ENCODE measurements at regions not wholly inside any gene's neighbourhood (a gene's known extent, or its start where the extent isn't known, plus 50 kb on each side); places are given as distances from the start of the nearest gene placed in this dataset.
"Not testable (repeated sequence)": the region's sequence is repeated elsewhere in the genome, so short reads cannot be mapped to it uniquely, and the experiment has no call there.

DNA sequence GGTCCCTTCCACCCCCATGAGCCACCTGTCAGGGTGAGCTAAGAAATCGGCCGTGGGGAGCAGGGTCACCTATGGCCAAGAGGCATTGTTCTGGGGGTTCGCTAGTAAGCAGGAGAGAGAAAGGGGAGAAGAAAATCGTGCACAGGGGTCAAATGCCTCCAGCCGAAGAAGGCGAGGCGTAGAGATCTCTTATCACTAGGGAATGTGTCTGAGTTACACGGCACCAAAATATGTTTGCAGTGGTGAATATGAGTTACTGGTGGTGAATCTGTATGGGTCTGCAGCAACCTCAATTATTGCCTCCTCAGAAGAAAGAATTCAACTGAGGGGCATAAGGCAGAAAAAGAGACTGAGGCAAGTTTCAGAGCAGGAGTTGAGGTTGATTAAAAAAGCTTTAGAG, 54.2 kb upstream of the RABGAP1L start:
- TF ChIP-seq, protein P1, sequence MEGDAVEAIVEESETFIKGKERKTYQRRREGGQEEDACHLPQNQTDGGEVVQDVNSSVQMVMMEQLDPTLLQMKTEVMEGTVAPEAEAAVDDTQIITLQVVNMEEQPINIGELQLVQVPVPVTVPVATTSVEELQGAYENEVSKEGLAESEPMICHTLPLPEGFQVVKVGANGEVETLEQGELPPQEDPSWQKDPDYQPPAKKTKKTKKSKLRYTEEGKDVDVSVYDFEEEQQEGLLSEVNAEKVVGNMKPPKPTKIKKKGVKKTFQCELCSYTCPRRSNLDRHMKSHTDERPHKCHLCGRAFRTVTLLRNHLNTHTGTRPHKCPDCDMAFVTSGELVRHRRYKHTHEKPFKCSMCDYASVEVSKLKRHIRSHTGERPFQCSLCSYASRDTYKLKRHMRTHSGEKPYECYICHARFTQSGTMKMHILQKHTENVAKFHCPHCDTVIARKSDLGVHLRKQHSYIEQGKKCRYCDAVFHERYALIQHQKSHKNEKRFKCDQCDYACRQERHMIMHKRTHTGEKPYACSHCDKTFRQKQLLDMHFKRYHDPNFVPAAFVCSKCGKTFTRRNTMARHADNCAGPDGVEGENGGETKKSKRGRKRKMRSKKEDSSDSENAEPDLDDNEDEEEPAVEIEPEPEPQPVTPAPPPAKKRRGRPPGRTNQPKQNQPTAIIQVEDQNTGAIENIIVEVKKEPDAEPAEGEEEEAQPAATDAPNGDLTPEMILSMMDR (IDR thresholded peaks at IDR 0.05; ENCODE audit: insufficient read depth, low read length, severe bottlenecking) = no peak
- H3K4me3 ChIP-seq (ENCODE audit: low read depth, low read length) = no peak overlapping the region
- no peaks in the 10 kb centered on the region for H3K27me3 ChIP-seq (ENCODE audit: control insufficient read depth, insufficient read depth, low read length)
- no peaks in the 10 kb centered on the region for H3K36me3 ChIP-seq (ENCODE audit: control insufficient read depth, insufficient read depth, low read length)
- DNase-seq (ENCODE audit: low read depth) (no peak), FAIRE-seq (no peak)

DNA sequence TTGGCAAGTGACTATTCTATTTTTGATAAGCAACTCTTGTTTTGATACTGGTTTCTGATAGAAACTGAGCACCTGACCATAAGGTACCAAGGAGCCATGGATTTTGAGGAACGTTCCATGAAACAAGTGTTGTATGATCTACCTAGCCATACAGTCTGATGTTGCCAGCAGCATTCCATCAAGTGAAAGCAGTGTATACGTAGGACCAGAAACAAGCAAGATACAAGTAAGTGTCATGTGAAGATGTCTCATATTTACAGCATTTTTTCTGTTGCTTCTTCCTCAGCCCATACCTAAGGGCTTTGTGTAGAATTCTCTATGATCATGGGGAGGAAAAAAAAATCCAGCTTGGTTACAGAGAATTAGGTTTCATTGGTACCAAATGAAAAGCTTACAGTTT, 55.6 kb upstream of the RABGAP1L start:
- H3K36me3 ChIP-seq (ENCODE audit: control insufficient read depth, insufficient read depth, low read length) = no peaks in the 10 kb centered on the region
- no peak for DNase-seq (ENCODE audit: low read depth)
- FAIRE-seq = no peak
- no peak overlapping the region for H3K4me3 ChIP-seq (ENCODE audit: low read depth, low read length)
- H3K27me3 ChIP-seq (ENCODE audit: control insufficient read depth, insufficient read depth, low read length) = no peaks in the 10 kb centered on the region
- TF ChIP-seq, protein P1 (IDR thresholded peaks at IDR 0.05; ENCODE audit: insufficient read depth, low read length, severe bottlenecking) = no peak

DNA sequence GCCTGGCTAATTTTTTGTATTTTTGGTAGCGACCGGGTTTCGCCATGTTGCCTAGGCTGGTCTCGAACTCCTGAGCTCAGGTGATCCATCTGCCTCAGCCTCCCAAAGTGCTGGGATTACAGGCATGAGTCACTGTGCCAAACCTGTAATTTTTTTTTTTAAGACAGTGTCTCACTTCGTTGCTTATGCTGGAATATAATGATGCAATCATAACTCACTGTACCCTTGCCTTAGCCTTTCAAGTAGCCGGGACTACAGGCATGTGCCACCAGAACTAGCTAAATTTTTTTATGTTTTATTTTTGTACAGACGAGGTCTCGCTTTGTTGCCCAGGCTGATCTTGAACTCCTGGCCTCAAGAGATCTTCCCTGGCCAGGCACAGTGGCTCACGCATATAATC, 57.3 kb upstream of the RABGAP1L start:
- H3K36me3 ChIP-seq (ENCODE audit: control insufficient read depth, insufficient read depth, low read length); FAIRE-seq; H3K27me3 ChIP-seq (ENCODE audit: control insufficient read depth, insufficient read depth, low read length); H3K4me3 ChIP-seq (ENCODE audit: low read depth, low read length): not testable (repeated sequence)
- peak; percentile 57 for DNase-seq (ENCODE audit: low read depth)

DNA sequence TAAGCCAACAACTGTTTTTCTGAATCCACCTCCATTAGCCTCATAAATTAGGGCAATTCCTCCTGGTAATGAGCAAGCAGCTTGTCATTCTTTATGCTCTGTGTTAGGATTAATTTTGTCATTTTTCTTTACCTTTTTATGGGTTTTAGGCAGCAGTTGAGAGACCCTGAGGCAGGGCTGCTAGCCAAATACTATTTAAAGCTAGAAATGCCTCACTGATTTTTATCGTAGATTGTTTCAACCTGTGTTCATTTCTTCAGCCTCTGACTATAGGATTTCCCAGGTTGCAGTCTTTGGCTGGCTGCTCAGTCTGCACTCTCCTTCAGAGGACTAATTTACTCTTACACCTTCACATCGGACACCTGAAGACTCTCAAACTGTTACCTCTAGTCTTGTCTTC, 61.9 kb upstream of the RABGAP1L start:
- Histone ChIP-seq H3K36me3 (ENCODE audit: control insufficient read depth, insufficient read depth, low read length) (no peaks in the 10 kb centered on the region), H3K4me3 (ENCODE audit: low read depth, low read length) (no peak overlapping the region), H3K27me3 (ENCODE audit: control insufficient read depth, insufficient read depth, low read length) (no peaks in the 10 kb centered on the region)
- DNase-seq (ENCODE audit: low read depth) (no peak), FAIRE-seq (no peak)
- TF ChIP-seq, protein P1 (IDR thresholded peaks at IDR 0.05; ENCODE audit: insufficient read depth, low read length, severe bottlenecking) = no peak

DNA sequence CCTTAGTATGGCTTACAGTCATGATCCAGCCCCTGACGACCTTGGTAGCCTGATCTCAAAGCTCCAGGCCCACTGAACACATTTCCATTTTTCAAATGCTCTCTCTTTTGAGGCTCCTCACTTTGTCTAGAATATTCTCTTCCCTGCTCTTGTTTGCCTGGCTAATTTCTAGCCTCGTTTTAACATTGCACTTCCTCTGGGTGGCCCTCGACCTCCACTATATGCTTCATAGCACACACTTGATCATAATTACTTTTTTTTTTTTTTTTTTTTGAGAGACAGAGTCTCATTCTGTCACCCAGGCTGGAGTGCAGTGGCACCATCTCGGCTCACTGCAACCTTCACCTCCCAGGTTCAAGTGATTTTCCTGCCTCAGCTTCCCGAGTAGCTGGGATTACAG, 65.5 kb upstream of the RABGAP1L start:
- DNase-seq (ENCODE audit: low read depth); H3K27me3 ChIP-seq (ENCODE audit: control insufficient read depth, insufficient read depth, low read length); H3K4me3 ChIP-seq (ENCODE audit: low read depth, low read length); H3K36me3 ChIP-seq (ENCODE audit: control insufficient read depth, insufficient read depth, low read length); FAIRE-seq: not testable (repeated sequence)
- TF ChIP-seq, protein P1 (IDR thresholded peaks at IDR 0.05; ENCODE audit: insufficient read depth, low read length, severe bottlenecking) = peak; percentile 0

DNA sequence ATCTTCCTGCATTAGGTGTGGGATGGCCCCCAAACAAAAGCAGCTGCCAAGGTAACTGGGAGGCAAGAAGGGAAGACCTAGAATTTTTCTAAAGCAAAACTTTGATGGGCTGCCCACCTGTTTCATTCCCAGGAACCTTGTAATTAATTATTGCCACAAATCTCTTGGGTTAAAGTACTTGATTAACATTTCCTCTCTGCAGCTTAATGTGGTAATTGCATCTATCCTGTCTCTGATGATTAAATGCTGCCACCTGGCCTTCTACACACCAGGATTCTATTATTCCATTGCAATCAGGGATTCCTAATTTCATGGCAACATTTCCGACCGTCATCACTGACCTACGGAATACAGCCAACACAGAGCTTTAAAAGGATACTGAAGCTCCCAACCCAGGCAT, 68.3 kb upstream of the RC3H1 start:
- H3K4me3 ChIP-seq (ENCODE audit: low read depth, low read length) = no peak overlapping the region
- H3K36me3 ChIP-seq (ENCODE audit: control insufficient read depth, insufficient read depth, low read length) = no peaks in the 10 kb centered on the region
- H3K27me3 ChIP-seq (ENCODE audit: control insufficient read depth, insufficient read depth, low read length) = no peaks in the 10 kb centered on the region
- DNase-seq (ENCODE audit: low read depth) (no peak), FAIRE-seq (no peak)
- TF ChIP-seq, protein P1 (IDR thresholded peaks at IDR 0.05; ENCODE audit: insufficient read depth, low read length, severe bottlenecking) = no peak

Measured in bronchial epithelial cell (primary cell).